DOHH2 (cell line): ENCODE measurements at regions not wholly inside any gene's neighbourhood (a gene's known extent, or its start where the extent isn't known, plus 50 kb on each side); places are given as distances from the start of the nearest gene placed in this dataset.

Experiments
- H3F3A ChIP-seq: fragments of 200-600 bp; sonication (generic), shearing (Covaris generic); 2 replicates; pipeline ENCODE4 v1.6.0; 2016; ENCODE audit warnings: antibody characterized with exemption, mild to moderate bottlenecking; ENCODE audit not compliant: control insufficient read depth, insufficient read depth
- H3K27ac ChIP-seq: fragments of 200-600 bp; sonication (generic); 2 replicates; pipeline ENCODE4 v1.5.1; 2014; ENCODE audit warnings: low read depth, mild to moderate bottlenecking, low read length, moderate library complexity
- H3K27me3 ChIP-seq: fragments of 200-600 bp; sonication (generic); 2 replicates; pipeline ENCODE4 v1.6.1; 2014; ENCODE audit warnings: mild to moderate bottlenecking, low read length, mixed read lengths; ENCODE audit not compliant: control insufficient read depth
- H3K36me3 ChIP-seq: fragments of 200-600 bp; sonication (generic); 2 replicates; pipeline ENCODE4 v1.6.1; 2014; ENCODE audit warnings: mild to moderate bottlenecking, low read length, moderate library complexity, mixed read lengths; ENCODE audit not compliant: control insufficient read depth
- H3K4me1 ChIP-seq: fragments of 200-600 bp; sonication (generic); 2 replicates; pipeline ENCODE4 v1.6.1; 2014; ENCODE audit warnings: mild to moderate bottlenecking, low read length, mixed read lengths; ENCODE audit not compliant: control insufficient read depth
- H3K4me2 ChIP-seq: fragments of 200-600 bp; sonication (generic); 2 replicates; pipeline ENCODE4 v1.6.0; 2014; ENCODE audit warnings: mild to moderate bottlenecking, low read length, moderate library complexity
- H3K4me3 ChIP-seq: fragments of 200-600 bp; sonication (generic); 2 replicates; pipeline ENCODE4 v1.5.1; 2014; ENCODE audit warnings: mild to moderate bottlenecking, low read length, mixed read lengths
- H3K79me2 ChIP-seq: fragments of 200-600 bp; sonication (generic); 2 replicates; pipeline ENCODE4 v1.6.1; 2014; ENCODE audit warnings: mild to moderate bottlenecking, low read length, mixed read lengths; ENCODE audit not compliant: control insufficient read depth
- H3K9me2 ChIP-seq: fragments of 200-600 bp; sonication (generic); replicated peaks from 2 replicates; pipeline ENCODE4 v1.6.1; 2014; ENCODE audit warnings: mild to moderate bottlenecking, low read length, mixed read lengths; ENCODE audit not compliant: control insufficient read depth
- H3K9me3 ChIP-seq: fragments of 200-600 bp; sonication (generic); 2 replicates; pipeline ENCODE4 v1.6.1; 2014; ENCODE audit warnings: antibody characterized with exemption, low read length, mixed read lengths; ENCODE audit not compliant: control insufficient read depth, insufficient read depth
- H4K20me1 ChIP-seq: fragments of 200-600 bp; sonication (generic); 2 replicates; pipeline ENCODE4 v1.6.0; 2014; ENCODE audit warnings: low read depth, mild to moderate bottlenecking, antibody characterized with exemption, low read length, moderate library complexity; ENCODE audit not compliant: control insufficient read depth, insufficient read depth
- CTCF ChIP-seq: fragments of 200-600 bp; sonication (generic); IDR thresholded peaks from one replicate; pipeline ENCODE4 v1.5.1; 2014; ENCODE audit warnings: antibody characterized with exemption, mild to moderate bottlenecking, low read depth, low read length; ENCODE audit not compliant: poor library complexity, severe bottlenecking
- EZH2phosphoT487 ChIP-seq: fragments of 200-600 bp; sonication (generic); IDR thresholded peaks from 2 replicates; pipeline ENCODE4 v1.6.1; 2017; ENCODE audit warnings: borderline replicate concordance, mild to moderate bottlenecking, antibody characterized with exemption, low read length, moderate library complexity, mixed read lengths

- Histone ChIP-seq H3K79me2 (no peaks in the 10 kb centered on the region), H3K9me3 (no peaks in the 10 kb centered on the region), H3K4me1 (peaks cover 9% of the 10 kb centered on the region), H3K27ac (no peak overlapping the region), H3K9me2 (no peaks in the 10 kb centered on the region), H4K20me1 (no peaks in the 10 kb centered on the region), H3K4me3 (no peak overlapping the region), H3K4me2 (no peak overlapping the region), H3K27me3 (peaks cover 52% of the 10 kb centered on the region), H3F3A (peaks cover 5% of the 10 kb centered on the region), H3K36me3 (no peaks in the 10 kb centered on the region)
- no peak for TF ChIP-seq EZH2phosphoT487
- TF ChIP-seq CTCF, result no peak
These were observed 80.2 kb upstream of the HTR4 start for GRCh38 chr5:148734518-148734917.

GRCh38 chr5:148735301-148735835 is 81.0 kb upstream of the HTR4 start:
- Histone ChIP-seq H3K27ac (no peak overlapping the region), H3K9me2 (no peaks in the 10 kb centered on the region), H3K4me3 (no peak overlapping the region), H3K4me1 (peaks cover 9% of the 10 kb centered on the region), H3K4me2 (no peak overlapping the region), H4K20me1 (no peaks in the 10 kb centered on the region), H3K36me3 (no peaks in the 10 kb centered on the region), H3F3A (peaks cover 5% of the 10 kb centered on the region), H3K9me3 (no peaks in the 10 kb centered on the region), H3K27me3 (peaks cover 48% of the 10 kb centered on the region), H3K79me2 (no peaks in the 10 kb centered on the region)
- no peak for TF ChIP-seq CTCF
- no peak for TF ChIP-seq EZH2phosphoT487

- no peaks in the 10 kb centered on the region for H3K36me3 ChIP-seq
- no peaks in the 10 kb centered on the region for H4K20me1 ChIP-seq
- no peaks in the 10 kb centered on the region for H3K4me1 ChIP-seq
- no peaks in the 10 kb centered on the region for H3K9me3 ChIP-seq
- no peak overlapping the region for H3K27ac ChIP-seq
- no peak overlapping the region for H3K4me3 ChIP-seq
- H3F3A ChIP-seq, result no peaks in the 10 kb centered on the region
- TF ChIP-seq CTCF (no peak), EZH2phosphoT487 (no peak)
- H3K79me2 ChIP-seq, result no peaks in the 10 kb centered on the region
- peaks cover 36% of the 10 kb centered on the region for H3K27me3 ChIP-seq
- H3K4me2 ChIP-seq, result no peak overlapping the region
- H3K9me2 ChIP-seq, result no peaks in the 10 kb centered on the region
These were observed 84.7 kb upstream of the HTR4 start for GRCh38 chr5:148739023-148739422.

GRCh38 chr5:148739524-148739923 is 85.2 kb upstream of the HTR4 start:
- TF ChIP-seq EZH2phosphoT487 (no peak), CTCF (no peak)
- no peaks in the 10 kb centered on the region for H3K9me2 ChIP-seq

More at GRCh38 chr5:148739524-148739923, 85.2 kb upstream of the HTR4 start:
- Histone ChIP-seq H3K9me3 (no peaks in the 10 kb centered on the region), H3K36me3 (no peaks in the 10 kb centered on the region), H3K27ac (no peak overlapping the region), H3K4me2 (no peak overlapping the region), H3K4me1 (no peaks in the 10 kb centered on the region), H3K79me2 (no peaks in the 10 kb centered on the region), H4K20me1 (no peaks in the 10 kb centered on the region), H3K4me3 (no peak overlapping the region), H3F3A (no peaks in the 10 kb centered on the region), H3K27me3 (peaks cover 36% of the 10 kb centered on the region)
